MCF 10A (cell line): ENCODE measurements at regions not wholly inside any gene's neighbourhood (a gene's known extent, or its start where the extent isn't known, plus 50 kb on each side); places are given as distances from the start of the nearest gene placed in this dataset.

ENCODE experiments used
- BruUV-seq: library from RNA; stranded (reverse); fragments of 400-500 nt; replicated peaks from 2 replicates; lab custom pipeline; 2021; lab: Mats Ljungman, UMichigan
- CTCF ChIA-PET: fragments of 300-600 bp; sonication (Branson Sonifier 250); formaldehyde crosslinking; extraction: SDS; loops from one replicate; lab custom pipeline; 2021; ENCODE audit warnings: antibody characterized with exemption, inconsistent platforms; lab: Yijun Ruan, JAX
- POLR2A ChIA-PET: fragments of 300-600, 350-650 bp; sonication (Branson Sonifier 250); formaldehyde crosslinking; extraction: SDS; loops from one replicate; lab custom pipeline; 2020; ENCODE audit warnings: antibody characterized with exemption, inconsistent platforms; lab: Yijun Ruan, JAX
- DNase-seq: peaks from one replicate; pipeline ENCODE4 v3.0.0-alpha.2; 2018; ENCODE audit not compliant: unreplicated experiment
- H3K27ac Mint-ChIP-seq: one replicate; pipeline ENCODE4 v1.8.0; 2022; ENCODE audit warnings: mild to moderate bottlenecking, low read depth, mixed read lengths; ENCODE audit not compliant: unreplicated experiment
- H3K27me3 Mint-ChIP-seq: one replicate; pipeline ENCODE4 v1.8.0; 2022; ENCODE audit warnings: mixed read lengths; ENCODE audit not compliant: insufficient read depth, unreplicated experiment
- H3K36me3 Mint-ChIP-seq: one replicate; pipeline ENCODE4 v1.8.0; 2022; ENCODE audit warnings: mild to moderate bottlenecking, moderate library complexity, mixed read lengths; ENCODE audit not compliant: insufficient read depth, unreplicated experiment
- H3K4me1 Mint-ChIP-seq: one replicate; pipeline ENCODE4 v1.8.0; 2022; ENCODE audit warnings: mixed read lengths; ENCODE audit not compliant: insufficient read depth, unreplicated experiment
- H3K4me3 Mint-ChIP-seq: one replicate; pipeline ENCODE4 v1.8.0; 2022; ENCODE audit warnings: mild to moderate bottlenecking, moderate library complexity, mixed read lengths; ENCODE audit not compliant: unreplicated experiment
- H3K9me3 Mint-ChIP-seq: one replicate; pipeline ENCODE4 v1.8.0; 2022; ENCODE audit warnings: mixed read lengths; ENCODE audit not compliant: unreplicated experiment
- CTCF ChIP-seq: fragments of 200-600 bp; IDR thresholded peaks from one replicate; pipeline ENCODE4 v1.8.0; 2022; ENCODE audit warnings: antibody characterized with exemption, mild to moderate bottlenecking; ENCODE audit not compliant: unreplicated experiment
- intact Hi-C: fragments of 100-400 bp; cut with micrococcal nuclease; formaldehyde crosslinking; loops from 2 replicates; pipeline ENCODE4 v1.14.1; 2022

GRCh38 chr6:113184291-113184690 lies 672.9 kb upstream of the MARCKS start:
- Mint-ChIP-seq H3K27me3 (no peaks in the 10 kb centered on the region), H3K4me3 (no peak overlapping the region), H3K27ac (no peak overlapping the region), H3K36me3 (no peaks in the 10 kb centered on the region), H3K9me3 (no peaks in the 10 kb centered on the region), H3K4me1 (peaks cover 12% of the 10 kb centered on the region)
- ChIA-PET POLR2A (no interaction called here), CTCF (interaction anchor here (0.6 kb wide), 1 partner anchor 342 kb away, joined by 3 read pairs; no protein-coding TSS in a partner anchor)
- TF ChIP-seq CTCF = no peak
- no TSS peak for BruUV-seq
- intact Hi-C loops = no loop called here
- no peak for DNase-seq

- intact Hi-C loops = no loop called here
- BruUV-seq = no TSS peak
- POLR2A ChIA-PET = no interaction called here
- H3K27me3 Mint-ChIP-seq = no peaks in the 10 kb centered on the region
- no peak overlapping the region for H3K4me3 Mint-ChIP-seq
- H3K36me3 Mint-ChIP-seq = no peaks in the 10 kb centered on the region
- H3K9me3 Mint-ChIP-seq = no peaks in the 10 kb centered on the region
- H3K27ac Mint-ChIP-seq = no peak overlapping the region
- no peak for TF ChIP-seq CTCF
- DNase-seq = no peak
- CTCF ChIA-PET = interaction anchor here (0.6 kb wide), 1 partner anchor 342 kb away, joined by 3 read pairs; no protein-coding TSS in a partner anchor
- H3K4me1 Mint-ChIP-seq = peaks cover 12% of the 10 kb centered on the region
Observed at GRCh38 chr6:113184736-113185135, 672.4 kb upstream of the MARCKS start.

- no peaks in the 10 kb centered on the region for H3K9me3 Mint-ChIP-seq
- ChIA-PET CTCF (interaction anchor here (0.6 kb wide), 1 partner anchor 101 kb away, joined by 3 read pairs; no protein-coding TSS in a partner anchor), POLR2A (no interaction called here)
- no peak overlapping the region for H3K4me3 Mint-ChIP-seq
- TF ChIP-seq CTCF = no peak
- peaks cover 12% of the 10 kb centered on the region for H3K4me1 Mint-ChIP-seq
- intact Hi-C loops = no loop called here
- BruUV-seq = no TSS peak
- DNase-seq = no peak
- no peaks in the 10 kb centered on the region for H3K27me3 Mint-ChIP-seq
- H3K36me3 Mint-ChIP-seq = no peaks in the 10 kb centered on the region
- no peak overlapping the region for H3K27ac Mint-ChIP-seq
Observed at GRCh38 chr6:113185299-113185698, 671.8 kb upstream of the MARCKS start.

- Mint-ChIP-seq H3K36me3 (no peaks in the 10 kb centered on the region), H3K4me1 (peaks cover 7% of the 10 kb centered on the region), H3K9me3 (no peaks in the 10 kb centered on the region), H3K4me3 (no peak overlapping the region), H3K27ac (no peak overlapping the region), H3K27me3 (no peaks in the 10 kb centered on the region)
- ChIA-PET POLR2A (no interaction called here), CTCF (no interaction called here)
- TF ChIP-seq CTCF = no peak
- BruUV-seq = no TSS peak
- intact Hi-C loops = no loop called here
- DNase-seq = no peak
Observed at GRCh38 chr6:113187661-113188060, 669.5 kb upstream of the MARCKS start.
